ENCODE measurements at regions not wholly inside any gene's neighbourhood (a gene's known extent, or its start where the extent isn't known, plus 50 kb on each side); places are given as distances from the start of the nearest gene placed in this dataset.
A peak's percentile ranks its signal among the peaks of the same experiment; 100 is the strongest.

- DNase-seq: peak; percentile 51 to 73
- Histone ChIP-seq H3K27me3 (ENCODE audit: control insufficient read depth, insufficient read depth, low read length) (no peaks in the 10 kb centered on the region), H3K4me1 (ENCODE audit: control insufficient read depth, insufficient read depth, low read length) (no peaks in the 10 kb centered on the region), H3K9me3 (ENCODE audit: control insufficient read depth, low read depth, low read length) (no peaks in the 10 kb centered on the region), H3K27ac (ENCODE audit: low read length) (no peak overlapping the region), H3K36me3 (ENCODE audit: control insufficient read depth, insufficient read depth, low read length) (no peaks in the 10 kb centered on the region), H3K4me3 (ENCODE audit: low read length) (no peak overlapping the region)
- WGBS (ENCODE audit: insufficient coverage, low lambda C conversion rate): 17% methylated on average over 1 of the region's 6 CpGs
These were observed 90.9 kb upstream of the ID2 start for GRCh38 chr2:8590938-8591337.

GRCh38 chr2:8592736-8593135 lies 89.1 kb upstream of the ID2 start:
- WGBS (ENCODE audit: insufficient coverage, low lambda C conversion rate): no CpG with 5 or more reads among the region's 7 CpGs
- DNase-seq: peak in 1 of 2 donors; percentile 53
- H3K27ac ChIP-seq (ENCODE audit: low read length): no peak overlapping the region

GRCh38 chr2:8593243-8593642 lies 88.6 kb upstream of the ID2 start:
- Histone ChIP-seq H3K27ac (ENCODE audit: low read length) (no peak overlapping the region), H3K9me3 (ENCODE audit: control insufficient read depth, low read depth, low read length) (no peaks in the 10 kb centered on the region), H3K27me3 (ENCODE audit: control insufficient read depth, insufficient read depth, low read length) (no peaks in the 10 kb centered on the region), H3K4me1 (ENCODE audit: control insufficient read depth, insufficient read depth, low read length) (peaks cover 13% of the 10 kb centered on the region), H3K36me3 (ENCODE audit: control insufficient read depth, insufficient read depth, low read length) (no peaks in the 10 kb centered on the region), H3K4me3 (ENCODE audit: low read length) (no peak overlapping the region)
- DNase-seq: no peak
- 100% methylated on average over 1 of the region's 4 CpGs for WGBS (ENCODE audit: insufficient coverage, low lambda C conversion rate)

More at GRCh38 chr2:8592736-8593135, 89.1 kb upstream of the ID2 start:
- Histone ChIP-seq H3K36me3 (ENCODE audit: control insufficient read depth, insufficient read depth, low read length) (no peaks in the 10 kb centered on the region), H3K9me3 (ENCODE audit: control insufficient read depth, low read depth, low read length) (no peaks in the 10 kb centered on the region), H3K27me3 (ENCODE audit: control insufficient read depth, insufficient read depth, low read length) (no peaks in the 10 kb centered on the region), H3K4me1 (ENCODE audit: control insufficient read depth, insufficient read depth, low read length) (peaks cover 8% of the 10 kb centered on the region), H3K4me3 (ENCODE audit: low read length) (no peak overlapping the region)

- H3K27ac ChIP-seq (ENCODE audit: low read length): no peak overlapping the region
- 80% methylated on average over 1 of the region's 18 CpGs for WGBS (ENCODE audit: insufficient coverage, low lambda C conversion rate)
- no peak overlapping the region for H3K4me3 ChIP-seq (ENCODE audit: low read length)
- no peaks in the 10 kb centered on the region for H3K36me3 ChIP-seq (ENCODE audit: control insufficient read depth, insufficient read depth, low read length)
- no peak for DNase-seq
- H3K4me1 ChIP-seq (ENCODE audit: control insufficient read depth, insufficient read depth, low read length): peaks cover 25% of the 10 kb centered on the region
- H3K27me3 ChIP-seq (ENCODE audit: control insufficient read depth, insufficient read depth, low read length): no peaks in the 10 kb centered on the region
- no peaks in the 10 kb centered on the region for H3K9me3 ChIP-seq (ENCODE audit: control insufficient read depth, low read depth, low read length)
These were observed 87.0 kb upstream of the ID2 start for GRCh38 chr2:8594731-8595427.

GRCh38 chr2:8595428-8595805 lies 86.4 kb upstream of the ID2 start:
- no peak overlapping the region for H3K27ac ChIP-seq (ENCODE audit: low read length)
- WGBS (ENCODE audit: insufficient coverage, low lambda C conversion rate): no CpG with 5 or more reads among the region's 12 CpGs
- DNase-seq: no peak

GRCh38 chr2:8595811-8596600 lies 85.8 kb upstream of the ID2 start:
- DNase-seq: no peak
- Histone ChIP-seq H3K9me3 (ENCODE audit: control insufficient read depth, low read depth, low read length) (peaks cover 3% of the 10 kb centered on the region), H3K36me3 (ENCODE audit: control insufficient read depth, insufficient read depth, low read length) (no peaks in the 10 kb centered on the region), H3K27ac (ENCODE audit: low read length) (no peak overlapping the region), H3K4me1 (ENCODE audit: control insufficient read depth, insufficient read depth, low read length) (peaks cover 35% of the 10 kb centered on the region), H3K4me3 (ENCODE audit: low read length) (no peak overlapping the region), H3K27me3 (ENCODE audit: control insufficient read depth, insufficient read depth, low read length) (no peaks in the 10 kb centered on the region)
- WGBS (ENCODE audit: insufficient coverage, low lambda C conversion rate): 90% methylated on average over 2 of the region's 27 CpGs

More at GRCh38 chr2:8595428-8595805, 86.4 kb upstream of the ID2 start:
- H3K4me3 ChIP-seq (ENCODE audit: low read length): no peak overlapping the region
- no peaks in the 10 kb centered on the region for H3K36me3 ChIP-seq (ENCODE audit: control insufficient read depth, insufficient read depth, low read length)
- H3K27me3 ChIP-seq (ENCODE audit: control insufficient read depth, insufficient read depth, low read length): no peaks in the 10 kb centered on the region
- peaks cover under 1% of the 10 kb centered on the region for H3K9me3 ChIP-seq (ENCODE audit: control insufficient read depth, low read depth, low read length)
- H3K4me1 ChIP-seq (ENCODE audit: control insufficient read depth, insufficient read depth, low read length): peaks cover 30% of the 10 kb centered on the region

- Histone ChIP-seq H3K9me3 (ENCODE audit: control insufficient read depth, low read depth, low read length) (peaks cover 3% of the 10 kb centered on the region), H3K27ac (ENCODE audit: low read length) (peak overlapping the region; percentile 83), H3K27me3 (ENCODE audit: control insufficient read depth, insufficient read depth, low read length) (no peaks in the 10 kb centered on the region), H3K4me1 (ENCODE audit: control insufficient read depth, insufficient read depth, low read length) (peaks cover 38% of the 10 kb centered on the region), H3K36me3 (ENCODE audit: control insufficient read depth, insufficient read depth, low read length) (no peaks in the 10 kb centered on the region), H3K4me3 (ENCODE audit: low read length) (no peak overlapping the region)
- no peak for DNase-seq
These were observed 84.8 kb upstream of the ID2 start for GRCh38 chr2:8597094-8597493.

- peak overlapping the region; percentile 83 for H3K27ac ChIP-seq (ENCODE audit: low read length)
- WGBS (ENCODE audit: insufficient coverage, low lambda C conversion rate): no CpG with 5 or more reads among the region's 8 CpGs
- H3K4me3 ChIP-seq (ENCODE audit: low read length): no peak overlapping the region
- peaks cover 40% of the 10 kb centered on the region for H3K4me1 ChIP-seq (ENCODE audit: control insufficient read depth, insufficient read depth, low read length)
- H3K9me3 ChIP-seq (ENCODE audit: control insufficient read depth, low read depth, low read length): peaks cover 3% of the 10 kb centered on the region
- no peaks in the 10 kb centered on the region for H3K27me3 ChIP-seq (ENCODE audit: control insufficient read depth, insufficient read depth, low read length)
- no peaks in the 10 kb centered on the region for H3K36me3 ChIP-seq (ENCODE audit: control insufficient read depth, insufficient read depth, low read length)
- DNase-seq: peak; percentile 68 to 89
These were observed 84.2 kb upstream of the ID2 start for GRCh38 chr2:8597559-8598225.

GRCh38 chr2:8598295-8599165 lies 83.3 kb upstream of the ID2 start:
- 100% methylated on average over 2 of the region's 13 CpGs for WGBS (ENCODE audit: insufficient coverage, low lambda C conversion rate)
- Histone ChIP-seq H3K4me3 (ENCODE audit: low read length) (no peak overlapping the region), H3K27ac (ENCODE audit: low read length) (peak overlapping the region; percentile 83), H3K9me3 (ENCODE audit: control insufficient read depth, low read depth, low read length) (peaks cover 3% of the 10 kb centered on the region), H3K36me3 (ENCODE audit: control insufficient read depth, insufficient read depth, low read length) (no peaks in the 10 kb centered on the region), H3K27me3 (ENCODE audit: control insufficient read depth, insufficient read depth, low read length) (no peaks in the 10 kb centered on the region), H3K4me1 (ENCODE audit: control insufficient read depth, insufficient read depth, low read length) (peaks cover 43% of the 10 kb centered on the region)
- DNase-seq: peak; percentile 90 to 94
